Right lobe of liver (tissue), 4 donors: ENCODE measurements at regions not wholly inside any gene's neighbourhood (a gene's known extent, or its start where the extent isn't known, plus 50 kb on each side); places are given as distances from the start of the nearest gene placed in this dataset.

ENCODE experiments used
- POLR2A ChIP-seq: fragments of 450-650 bp; IDR thresholded peaks from one replicate; pipeline ENCODE4 v1.6.1; 2017; ENCODE audit warnings: antibody characterized with exemption, mild to moderate bottlenecking
- TF ChIP-seq, protein P1 (sequence below), 4 donors: fragments of 200-600 bp in 3 of 4; fragments of 450-650 bp in 1 of 4; IDR thresholded peaks; one replicate each; pipeline versions ENCODE4 v1.5.1 to v1.8.0; 2016 to 2022; ENCODE audit warnings: antibody characterized with exemption in 4 of 4, mild to moderate bottlenecking in 2 of 4
- donor health status: DM: no; HTN: no; CAD: no.
- donor health status: DM: no; HTN: no; CAD: no.
- donor health status: DM: no; HTN: yes; CAD: no.

DNA sequence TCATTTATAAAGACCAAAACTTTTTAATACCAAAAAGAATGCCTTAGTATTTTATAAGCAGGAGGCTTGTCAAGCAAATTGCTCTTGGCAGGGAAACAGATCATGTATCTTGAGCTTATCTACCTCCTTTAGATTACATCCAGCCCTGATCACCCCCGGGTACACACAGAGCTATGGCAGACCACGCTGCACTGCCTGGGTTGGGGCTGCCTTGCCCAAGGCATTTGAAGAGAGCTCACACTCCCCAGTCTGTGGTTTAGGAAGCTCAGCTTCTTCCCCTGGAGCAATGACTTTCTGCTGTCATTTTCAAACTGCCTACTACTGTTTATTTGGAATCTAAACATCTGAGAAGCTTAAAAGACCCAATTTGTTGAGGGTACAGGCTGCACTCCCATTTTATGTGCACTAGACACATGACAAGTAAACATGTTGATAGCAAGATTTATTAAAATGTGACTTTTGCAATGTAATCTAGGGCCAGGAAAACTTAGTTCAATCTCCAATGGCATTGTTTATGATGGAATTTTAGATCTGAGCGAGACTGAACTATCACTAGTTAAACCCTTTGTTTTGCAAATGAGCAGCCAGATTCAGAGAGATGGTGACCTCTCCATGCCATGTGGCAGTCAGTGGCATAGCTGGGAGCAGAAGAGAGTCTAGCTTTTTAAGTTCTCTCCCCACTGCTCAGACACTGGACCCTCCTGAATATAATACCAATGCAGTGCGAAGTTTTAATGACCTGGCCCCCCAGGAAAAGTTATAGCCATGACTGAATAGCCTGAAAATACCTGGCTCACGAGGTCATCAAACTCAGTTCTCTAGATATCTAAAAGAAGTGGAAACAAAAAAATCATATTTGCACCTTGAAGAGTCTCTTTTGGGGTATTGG is 214.9 kb downstream of the HLX start:
- no peak for TF ChIP-seq POLR2A
- TF ChIP-seq, protein P1, sequence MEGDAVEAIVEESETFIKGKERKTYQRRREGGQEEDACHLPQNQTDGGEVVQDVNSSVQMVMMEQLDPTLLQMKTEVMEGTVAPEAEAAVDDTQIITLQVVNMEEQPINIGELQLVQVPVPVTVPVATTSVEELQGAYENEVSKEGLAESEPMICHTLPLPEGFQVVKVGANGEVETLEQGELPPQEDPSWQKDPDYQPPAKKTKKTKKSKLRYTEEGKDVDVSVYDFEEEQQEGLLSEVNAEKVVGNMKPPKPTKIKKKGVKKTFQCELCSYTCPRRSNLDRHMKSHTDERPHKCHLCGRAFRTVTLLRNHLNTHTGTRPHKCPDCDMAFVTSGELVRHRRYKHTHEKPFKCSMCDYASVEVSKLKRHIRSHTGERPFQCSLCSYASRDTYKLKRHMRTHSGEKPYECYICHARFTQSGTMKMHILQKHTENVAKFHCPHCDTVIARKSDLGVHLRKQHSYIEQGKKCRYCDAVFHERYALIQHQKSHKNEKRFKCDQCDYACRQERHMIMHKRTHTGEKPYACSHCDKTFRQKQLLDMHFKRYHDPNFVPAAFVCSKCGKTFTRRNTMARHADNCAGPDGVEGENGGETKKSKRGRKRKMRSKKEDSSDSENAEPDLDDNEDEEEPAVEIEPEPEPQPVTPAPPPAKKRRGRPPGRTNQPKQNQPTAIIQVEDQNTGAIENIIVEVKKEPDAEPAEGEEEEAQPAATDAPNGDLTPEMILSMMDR (IDR thresholded peaks at IDR 0.05): no peak
